Cardiac fibroblast (primary cell): ENCODE measurements at regions not wholly inside any gene's neighbourhood (a gene's known extent, or its start where the extent isn't known, plus 50 kb on each side); places are given as distances from the start of the nearest gene placed in this dataset.

Source experiments
- DNase-seq, 2 donors: peaks; one replicate each; pipeline versions ENCODE4 v3.0.0 to v3.0.0-alpha.2; 2010; ENCODE audit warnings: low read depth in 2 of 2
- H3K4me3 ChIP-seq, 2 donors: replicated peaks in 1 of 2; 1 replicate in 1 of 2; 2 replicates in 1 of 2; pipeline ENCODE4 v1.5.1; 2011; ENCODE audit warnings: low read depth in 2 of 2, low read length in 2 of 2, mild to moderate bottlenecking in 2 of 2, moderate library complexity in 1 of 2
- TF ChIP-seq, protein P1 (sequence below): IDR thresholded peaks from one replicate; pipeline ENCODE4 v1.5.1; 2011; ENCODE audit warnings: low read depth, mild to moderate bottlenecking, low read length, inconsistent platforms

DNA sequence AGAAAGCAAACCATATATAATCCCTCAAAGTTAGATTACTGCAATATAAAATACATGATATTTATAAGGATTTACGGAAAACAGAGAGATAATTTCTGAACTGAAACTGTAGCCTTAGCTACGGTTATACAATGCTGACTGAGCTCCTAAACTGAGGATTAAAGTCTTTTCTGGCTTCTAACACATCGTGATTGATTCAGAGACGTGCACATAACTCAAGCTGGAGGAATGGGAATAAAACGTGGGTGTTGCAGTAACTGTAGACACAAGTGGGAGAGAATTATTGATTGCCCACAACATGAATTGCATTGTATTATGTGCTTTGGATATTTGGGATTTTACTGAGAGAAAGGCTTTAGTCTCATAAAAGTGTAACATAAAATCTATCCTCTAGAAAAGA, 418.0 kb upstream of the OPRM1 start:
- no peak overlapping the region for H3K4me3 ChIP-seq
- DNase-seq = no peak
- TF ChIP-seq, protein P1, sequence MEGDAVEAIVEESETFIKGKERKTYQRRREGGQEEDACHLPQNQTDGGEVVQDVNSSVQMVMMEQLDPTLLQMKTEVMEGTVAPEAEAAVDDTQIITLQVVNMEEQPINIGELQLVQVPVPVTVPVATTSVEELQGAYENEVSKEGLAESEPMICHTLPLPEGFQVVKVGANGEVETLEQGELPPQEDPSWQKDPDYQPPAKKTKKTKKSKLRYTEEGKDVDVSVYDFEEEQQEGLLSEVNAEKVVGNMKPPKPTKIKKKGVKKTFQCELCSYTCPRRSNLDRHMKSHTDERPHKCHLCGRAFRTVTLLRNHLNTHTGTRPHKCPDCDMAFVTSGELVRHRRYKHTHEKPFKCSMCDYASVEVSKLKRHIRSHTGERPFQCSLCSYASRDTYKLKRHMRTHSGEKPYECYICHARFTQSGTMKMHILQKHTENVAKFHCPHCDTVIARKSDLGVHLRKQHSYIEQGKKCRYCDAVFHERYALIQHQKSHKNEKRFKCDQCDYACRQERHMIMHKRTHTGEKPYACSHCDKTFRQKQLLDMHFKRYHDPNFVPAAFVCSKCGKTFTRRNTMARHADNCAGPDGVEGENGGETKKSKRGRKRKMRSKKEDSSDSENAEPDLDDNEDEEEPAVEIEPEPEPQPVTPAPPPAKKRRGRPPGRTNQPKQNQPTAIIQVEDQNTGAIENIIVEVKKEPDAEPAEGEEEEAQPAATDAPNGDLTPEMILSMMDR = no peak

DNA sequence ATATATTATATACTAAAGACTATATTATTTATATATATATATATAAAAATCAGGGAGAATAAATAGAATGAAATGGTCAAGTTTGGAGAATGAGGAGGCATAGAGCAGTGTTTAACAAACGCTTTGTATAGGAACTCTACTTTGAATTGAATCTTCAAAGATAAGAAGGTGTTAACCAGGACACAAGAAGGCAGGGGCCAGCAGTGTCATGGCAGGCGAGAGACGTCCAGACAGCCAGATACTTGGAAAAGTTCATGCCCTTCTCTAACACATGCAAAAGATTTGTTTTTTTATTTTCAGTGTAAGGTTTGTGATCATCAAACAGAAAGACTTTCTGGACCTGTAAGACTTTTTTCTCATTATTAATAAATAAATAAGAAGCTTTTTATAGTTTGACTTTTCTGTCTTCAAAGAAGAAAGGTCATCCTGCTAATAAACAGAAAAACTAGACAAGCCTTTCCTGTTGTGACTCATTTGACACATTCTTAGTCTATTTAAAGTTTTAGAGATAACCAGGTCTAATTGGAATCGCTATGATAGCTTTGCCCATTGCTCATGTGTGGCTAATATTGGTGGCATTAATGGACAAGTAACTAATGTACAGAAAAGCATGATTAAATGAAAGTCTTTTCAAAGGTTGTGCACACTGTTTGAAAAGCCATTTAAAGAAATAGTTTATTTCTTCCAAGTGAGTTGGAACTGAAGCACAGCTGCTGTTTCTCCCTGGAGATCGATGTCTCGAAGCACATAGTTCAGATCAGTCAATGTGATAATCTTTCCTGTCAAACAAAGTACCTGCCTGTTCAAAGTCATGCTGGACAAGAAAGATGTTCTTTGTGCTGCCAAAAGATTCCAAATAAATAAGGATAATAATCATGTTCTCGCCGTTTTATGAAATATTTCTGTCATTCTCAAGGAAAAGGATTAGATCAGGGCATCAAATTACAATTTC, 420.4 kb upstream of the OPRM1 start:
- DNase-seq = no peak
- TF ChIP-seq, protein P1 = no peak
- no peak overlapping the region for H3K4me3 ChIP-seq

DNA sequence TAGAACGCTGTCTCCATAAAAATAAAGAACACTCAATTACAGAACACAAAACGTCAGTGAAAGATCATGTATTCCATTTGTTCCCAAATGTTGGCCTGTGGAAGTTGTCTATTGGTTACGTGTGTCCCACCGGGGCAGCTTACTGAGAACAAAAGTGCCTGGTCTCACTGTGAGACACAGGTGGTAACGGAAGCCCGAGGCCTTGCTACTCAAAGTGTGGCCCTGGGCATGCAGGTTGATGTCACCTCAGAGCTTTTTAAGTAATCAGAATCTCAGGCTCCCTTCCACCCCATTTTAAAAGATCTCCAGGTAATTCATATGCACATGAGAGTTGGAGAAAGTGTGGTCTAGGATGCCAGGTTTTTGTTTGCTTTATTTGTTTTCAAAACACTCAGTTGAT, 422.5 kb upstream of the OPRM1 start:
- DNase-seq = no peak
- TF ChIP-seq, protein P1 = no peak
- H3K4me3 ChIP-seq = no peak overlapping the region

DNA sequence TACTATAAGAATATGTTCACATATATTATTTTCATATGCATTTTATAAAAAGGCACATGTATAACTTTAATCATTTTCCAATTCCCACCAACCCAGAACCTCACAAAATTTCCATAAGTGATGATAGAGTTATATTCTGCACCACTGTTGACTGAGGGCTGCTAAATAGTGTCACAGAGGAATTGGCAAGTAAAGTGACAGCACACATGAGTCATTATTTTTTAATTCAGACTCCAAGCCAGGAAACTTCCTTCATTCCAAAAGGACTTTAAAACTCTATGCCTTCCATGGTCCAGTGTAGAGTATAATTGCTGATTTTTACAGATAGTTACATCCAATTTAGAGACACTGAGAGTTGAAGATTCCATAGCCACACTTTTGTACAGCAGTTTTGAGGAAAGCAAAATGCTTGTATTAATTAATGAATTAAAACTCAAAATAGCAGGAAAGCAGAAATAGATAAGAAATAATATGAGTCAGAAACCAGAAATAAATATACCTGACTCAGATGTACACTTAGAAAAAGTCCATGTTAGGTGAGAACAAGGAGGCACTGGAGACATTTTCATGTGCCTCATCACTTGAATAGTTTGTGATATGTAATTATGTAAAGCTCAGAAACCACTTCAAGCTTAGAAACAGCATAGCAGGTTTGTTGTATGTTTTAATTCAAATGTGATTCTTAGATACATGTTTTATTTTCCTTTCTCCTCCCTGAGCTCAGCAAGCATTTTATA, 425.2 kb upstream of the OPRM1 start:
- TF ChIP-seq, protein P1 = no peak
- no peak for DNase-seq
- H3K4me3 ChIP-seq = no peak overlapping the region

DNA sequence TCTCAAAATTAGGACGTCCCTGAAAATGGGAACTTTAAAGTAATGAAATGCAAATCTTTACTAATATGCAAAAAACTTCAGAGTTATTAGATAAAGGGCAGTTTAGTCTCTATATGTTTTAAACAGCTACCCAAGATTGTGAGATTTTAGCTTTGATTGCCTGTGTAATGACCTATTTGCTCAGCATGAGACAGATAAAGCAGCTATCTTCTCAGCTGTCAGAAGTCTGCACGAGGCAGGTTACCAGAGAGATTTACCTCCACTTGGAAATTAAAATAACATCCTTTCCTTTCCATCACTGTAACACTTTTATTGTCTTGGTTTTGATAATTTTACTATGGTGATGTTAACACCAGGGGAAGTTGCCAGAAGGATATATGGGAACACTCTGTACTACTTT, 436.6 kb upstream of the OPRM1 start:
- TF ChIP-seq, protein P1 = no peak

DNA sequence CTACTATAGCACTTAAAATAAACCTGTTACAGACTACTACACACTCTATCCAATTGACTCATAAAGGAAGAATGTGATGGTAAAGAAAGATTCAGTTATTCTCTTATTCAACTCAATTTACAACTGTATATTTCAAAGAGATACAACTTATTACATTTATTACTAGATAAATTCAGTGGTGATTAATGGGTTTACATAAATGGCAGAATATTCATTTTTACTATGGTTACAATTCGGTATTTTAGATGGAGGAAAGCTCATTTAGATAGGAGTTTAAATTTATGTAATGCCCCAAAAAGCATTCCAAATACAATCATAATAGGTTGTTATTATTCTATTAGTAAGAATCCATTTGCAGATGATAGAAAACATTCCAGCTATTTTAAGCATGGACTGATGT, 439.1 kb upstream of the OPRM1 start:
- TF ChIP-seq, protein P1 = no peak
- DNase-seq = no peak
- no peak overlapping the region for H3K4me3 ChIP-seq

More for the DNA sequence above, 436.6 kb upstream of the OPRM1 start:
- DNase-seq = no peak
- no peak overlapping the region for H3K4me3 ChIP-seq
